ENCODE measurements at regions not wholly inside any gene's neighbourhood (a gene's known extent, or its start where the extent isn't known, plus 50 kb on each side); places are given as distances from the start of the nearest gene placed in this dataset.

DNA sequence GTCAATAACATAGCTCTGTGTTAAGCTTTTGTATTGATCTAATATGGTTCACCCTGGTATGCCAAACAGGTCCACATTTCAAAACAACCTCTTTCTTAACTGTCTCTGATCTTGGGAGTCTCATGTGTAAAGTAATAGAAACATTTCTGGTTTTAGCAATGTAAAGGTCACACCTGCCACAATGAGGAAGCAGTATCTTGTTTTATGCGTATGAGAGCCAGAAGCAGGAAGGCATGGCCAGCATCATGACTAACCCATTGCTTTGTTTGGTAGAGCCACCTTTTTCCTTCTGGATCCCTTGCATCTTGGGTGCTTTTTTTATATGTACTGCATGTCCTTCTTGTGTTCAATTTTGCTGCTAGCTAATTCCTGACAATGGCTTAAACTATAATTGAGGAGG is 411.3 kb upstream of the SEMA3C start:
- ChIA-PET CTCF (no interaction called here), POLR2A (no interaction called here)
- Histone ChIP-seq H3K9ac (ENCODE audit: low read length) (no peak overlapping the region), H3K36me3 (replicated peaks in 1 of 2; ENCODE audit: control extremely low read depth in 1 of 2, control insufficient read depth in 1 of 2, extremely low read depth in 1 of 2, insufficient read depth in 2 of 2, low read length in 1 of 2) (no peaks in the 10 kb centered on the region), H3K9me3 (ENCODE audit: control extremely low read depth in 1 of 3, control insufficient read depth in 2 of 3, insufficient read depth in 1 of 3, low read length in 2 of 3) (no peaks in the 10 kb centered on the region), H4K20me1 (ENCODE audit: control insufficient read depth, insufficient read depth, low read length, poor library complexity, severe bottlenecking) (no peaks in the 10 kb centered on the region), H3K27me3 (replicated peaks in 1 of 4; ENCODE audit: control extremely low read depth in 1 of 4, control insufficient read depth in 3 of 4, insufficient read depth in 4 of 4, low read length in 3 of 4) (no peaks in the 10 kb centered on the region), H3K79me2 (ENCODE audit: control insufficient read depth, insufficient read depth, low read length) (no peaks in the 10 kb centered on the region), H3K4me3 (ENCODE audit: control extremely low read depth in 1 of 5, extremely low read depth in 1 of 5, insufficient read depth in 1 of 5, low read depth in 2 of 5, low read length in 4 of 5) (no peak overlapping the region), H3K4me2 (replicated peaks; ENCODE audit: low read depth, low read length, poor library complexity, severe bottlenecking) (no peak overlapping the region), H3K4me1 (ENCODE audit: control insufficient read depth in 2 of 2, insufficient read depth in 2 of 2, low read length in 2 of 2) (no peaks in the 10 kb centered on the region), H2AFZ (ENCODE audit: insufficient read depth, low read depth, low read length, poor library complexity, severe bottlenecking) (no peak overlapping the region), H3K27ac (ENCODE audit: low read length in 2 of 2) (no peak overlapping the region)
- ATAC-seq (ENCODE audit: low read depth) (no peak), DNase-seq (no peak)
- no peak for TF ChIP-seq EZH2 (IDR thresholded peaks at IDR 0.05; ENCODE audit: borderline replicate concordance, insufficient read depth, low read depth, low read length, poor library complexity, severe bottlenecking)
- no peak for TF ChIP-seq CTCF (IDR thresholded peaks at IDR 0.05)
- no peaks in the 10 kb centered on the region for H3K9me3 Mint-ChIP-seq (ENCODE audit: insufficient read depth)
- 88% methylated on average over 1 of the region's 1 CpG for WGBS (ENCODE audit: insufficient coverage)
- no peak overlapping the region for H3K4me3 Mint-ChIP-seq
- H3K4me1 Mint-ChIP-seq: no peaks in the 10 kb centered on the region
- intact Hi-C loops (cut with micrococcal nuclease): no loop called here
- H3K27ac Mint-ChIP-seq: no peak overlapping the region
- H3K27me3 Mint-ChIP-seq: no peaks in the 10 kb centered on the region

- Mint-ChIP-seq H3K4me1 (no peaks in the 10 kb centered on the region), H3K27ac (no peak overlapping the region), H3K27me3 (no peaks in the 10 kb centered on the region), H3K9me3 (ENCODE audit: insufficient read depth) (no peaks in the 10 kb centered on the region), H3K4me3 (no peak overlapping the region)
- ChIA-PET POLR2A (no interaction called here), CTCF (no interaction called here)
- DNase-seq (no peak), ATAC-seq (ENCODE audit: low read depth) (no peak)
- Histone ChIP-seq H3K36me3 (replicated peaks in 1 of 2; ENCODE audit: control extremely low read depth in 1 of 2, control insufficient read depth in 1 of 2, extremely low read depth in 1 of 2, insufficient read depth in 2 of 2, low read length in 1 of 2) (no peaks in the 10 kb centered on the region), H3K27ac (ENCODE audit: low read length in 2 of 2) (no peak overlapping the region), H3K4me1 (ENCODE audit: control insufficient read depth in 2 of 2, insufficient read depth in 2 of 2, low read length in 2 of 2) (no peaks in the 10 kb centered on the region), H3K9ac (ENCODE audit: low read length) (no peak overlapping the region), H2AFZ (ENCODE audit: insufficient read depth, low read depth, low read length, poor library complexity, severe bottlenecking) (no peak overlapping the region), H3K79me2 (ENCODE audit: control insufficient read depth, insufficient read depth, low read length) (no peaks in the 10 kb centered on the region), H4K20me1 (ENCODE audit: control insufficient read depth, insufficient read depth, low read length, poor library complexity, severe bottlenecking) (no peaks in the 10 kb centered on the region), H3K4me2 (replicated peaks; ENCODE audit: low read depth, low read length, poor library complexity, severe bottlenecking) (no peak overlapping the region), H3K4me3 (ENCODE audit: control extremely low read depth in 1 of 5, extremely low read depth in 1 of 5, insufficient read depth in 1 of 5, low read depth in 2 of 5, low read length in 4 of 5) (no peak overlapping the region), H3K9me3 (ENCODE audit: control extremely low read depth in 1 of 3, control insufficient read depth in 2 of 3, insufficient read depth in 1 of 3, low read length in 2 of 3) (no peaks in the 10 kb centered on the region), H3K27me3 (replicated peaks in 1 of 4; ENCODE audit: control extremely low read depth in 1 of 4, control insufficient read depth in 3 of 4, insufficient read depth in 4 of 4, low read length in 3 of 4) (no peaks in the 10 kb centered on the region)
- TF ChIP-seq EZH2 (IDR thresholded peaks at IDR 0.05; ENCODE audit: borderline replicate concordance, insufficient read depth, low read depth, low read length, poor library complexity, severe bottlenecking): no peak
- TF ChIP-seq CTCF (IDR thresholded peaks at IDR 0.05): no peak
- intact Hi-C loops (cut with micrococcal nuclease): no loop called here
- no CpG with 5 or more reads among the region's 4 CpGs for WGBS (ENCODE audit: insufficient coverage)
These were observed 408.8 kb upstream of the SEMA3C start for GRCh38 chr7:81327468-81328266.

Measured in B cell (primary cell).